Epithelial cell of proximal tubule (primary cell): ENCODE measurements at regions not wholly inside any gene's neighbourhood (a gene's known extent, or its start where the extent isn't known, plus 50 kb on each side); places are given as distances from the start of the nearest gene placed in this dataset.

Experiments used
- DNase-seq: peaks from one replicate; pipeline ENCODE4 v3.0.0-alpha.2; 2011; ENCODE audit warnings: low read depth
- H3K4me3 ChIP-seq: 2 replicates; pipeline ENCODE4 v1.5.1; 2011; ENCODE audit warnings: low read depth, mild to moderate bottlenecking, low read length
- TF ChIP-seq, protein P1 (sequence below): conservative IDR thresholded peaks from 2 replicates; pipeline ENCODE4 v1.5.1; 2012; ENCODE audit warnings: low read depth, mild to moderate bottlenecking, low read length

DNA sequence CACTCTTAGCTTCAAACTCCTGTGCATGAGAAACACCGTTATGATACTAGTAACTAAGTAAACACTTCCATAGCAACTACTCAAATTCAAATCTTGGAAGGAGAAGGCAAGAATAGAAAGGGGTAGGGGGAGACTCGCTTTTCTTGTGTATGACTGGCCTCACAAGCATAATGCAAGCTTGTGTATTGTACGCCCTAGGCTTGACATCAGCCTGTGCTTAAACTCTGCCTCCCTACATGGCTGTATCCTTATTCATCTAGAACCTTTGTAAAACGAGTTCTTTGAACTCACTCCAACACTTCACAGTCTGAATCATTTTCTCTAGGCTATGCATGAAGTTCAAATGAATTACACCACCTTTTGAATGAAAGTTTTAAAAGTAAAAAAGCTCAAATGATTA lies 1071.2 kb upstream of the ADGRL3 start:
- TF ChIP-seq, protein P1, sequence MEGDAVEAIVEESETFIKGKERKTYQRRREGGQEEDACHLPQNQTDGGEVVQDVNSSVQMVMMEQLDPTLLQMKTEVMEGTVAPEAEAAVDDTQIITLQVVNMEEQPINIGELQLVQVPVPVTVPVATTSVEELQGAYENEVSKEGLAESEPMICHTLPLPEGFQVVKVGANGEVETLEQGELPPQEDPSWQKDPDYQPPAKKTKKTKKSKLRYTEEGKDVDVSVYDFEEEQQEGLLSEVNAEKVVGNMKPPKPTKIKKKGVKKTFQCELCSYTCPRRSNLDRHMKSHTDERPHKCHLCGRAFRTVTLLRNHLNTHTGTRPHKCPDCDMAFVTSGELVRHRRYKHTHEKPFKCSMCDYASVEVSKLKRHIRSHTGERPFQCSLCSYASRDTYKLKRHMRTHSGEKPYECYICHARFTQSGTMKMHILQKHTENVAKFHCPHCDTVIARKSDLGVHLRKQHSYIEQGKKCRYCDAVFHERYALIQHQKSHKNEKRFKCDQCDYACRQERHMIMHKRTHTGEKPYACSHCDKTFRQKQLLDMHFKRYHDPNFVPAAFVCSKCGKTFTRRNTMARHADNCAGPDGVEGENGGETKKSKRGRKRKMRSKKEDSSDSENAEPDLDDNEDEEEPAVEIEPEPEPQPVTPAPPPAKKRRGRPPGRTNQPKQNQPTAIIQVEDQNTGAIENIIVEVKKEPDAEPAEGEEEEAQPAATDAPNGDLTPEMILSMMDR = no peak
- DNase-seq = no peak
- no peak overlapping the region for H3K4me3 ChIP-seq

DNA sequence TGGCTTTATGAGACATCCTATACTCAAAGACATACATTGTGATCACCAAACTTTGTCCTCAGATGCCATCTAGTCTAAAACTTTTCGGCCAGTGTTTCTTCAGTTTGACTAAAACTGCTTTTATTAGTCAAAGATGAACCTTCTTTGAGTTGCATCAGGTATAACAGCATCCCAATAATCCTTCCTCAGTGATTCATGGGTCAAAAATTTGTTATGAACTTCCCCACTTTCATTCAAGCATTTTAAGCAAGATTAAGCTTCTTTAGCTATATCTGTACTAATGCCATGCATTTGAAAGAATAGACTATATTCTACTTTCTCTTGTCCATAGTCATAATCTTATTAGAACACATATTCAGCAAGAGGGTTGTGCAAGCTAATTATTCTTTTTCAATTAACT lies 1070.4 kb upstream of the ADGRL3 start:
- no peak for DNase-seq
- TF ChIP-seq, protein P1 = no peak
- no peak overlapping the region for H3K4me3 ChIP-seq

DNA sequence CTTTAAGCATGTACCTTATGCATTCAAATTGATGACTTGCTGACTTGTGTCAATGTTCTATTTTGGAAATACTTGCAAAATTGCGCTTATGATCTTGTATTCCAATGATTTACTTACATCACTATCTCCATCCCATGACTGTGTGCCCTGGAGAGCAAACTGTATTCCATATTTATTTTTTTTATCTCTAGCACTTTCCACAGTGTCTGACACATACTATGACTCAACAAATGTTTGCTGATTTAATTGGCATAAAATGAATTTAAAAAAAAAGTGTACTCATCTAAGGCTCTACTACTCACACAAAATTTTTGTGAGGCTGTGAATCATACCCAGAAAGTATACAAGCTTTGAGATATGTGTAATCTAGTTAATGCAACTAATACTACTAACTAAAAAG lies 1066.8 kb upstream of the ADGRL3 start:
- TF ChIP-seq, protein P1 = no peak
- no peak for DNase-seq
- H3K4me3 ChIP-seq = no peak overlapping the region

DNA sequence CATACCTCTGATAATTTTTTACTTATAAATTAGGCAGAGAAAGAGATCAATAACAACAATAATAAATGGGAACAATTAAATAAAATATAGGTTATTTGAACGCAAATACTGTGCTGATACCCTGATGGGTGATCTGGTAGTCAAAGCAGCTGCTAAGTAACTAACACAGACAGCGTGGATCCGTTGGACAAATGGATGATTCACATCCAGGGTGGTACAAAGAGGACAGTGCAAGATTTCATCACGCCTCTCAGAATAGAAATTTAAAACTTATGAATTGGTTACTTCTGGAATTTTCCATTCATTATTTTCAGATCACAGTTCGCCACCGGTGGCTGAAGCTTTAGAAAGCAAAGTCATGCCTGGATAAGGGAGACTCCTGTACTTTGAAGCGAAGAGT lies 1066.0 kb upstream of the ADGRL3 start:
- DNase-seq = no peak

DNA sequence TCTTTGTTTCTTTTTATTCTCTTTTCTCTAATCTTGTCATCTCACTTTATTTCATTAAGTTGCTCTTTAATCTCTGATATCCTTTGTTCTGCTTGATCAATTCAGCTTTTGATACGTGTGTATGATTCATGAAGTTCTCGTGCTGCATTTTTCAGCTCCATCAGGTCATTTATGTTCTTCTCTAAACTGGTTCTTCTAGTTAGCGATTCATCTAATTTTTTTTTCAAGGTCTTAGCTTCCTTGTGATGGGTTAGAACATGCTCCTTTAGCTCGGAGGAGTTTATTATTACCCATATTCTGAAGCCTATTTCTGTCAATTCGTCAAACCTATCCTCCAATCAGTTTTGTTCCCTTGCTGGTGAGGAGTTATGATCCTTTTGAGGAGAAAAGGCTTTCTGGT lies 1045.0 kb upstream of the ADGRL3 start:
- DNase-seq = no peak
- TF ChIP-seq, protein P1 = no peak
- H3K4me3 ChIP-seq = no peak overlapping the region

More for the DNA sequence above, 1066.0 kb upstream of the ADGRL3 start:
- TF ChIP-seq, protein P1 = no peak
- no peak overlapping the region for H3K4me3 ChIP-seq

DNA sequence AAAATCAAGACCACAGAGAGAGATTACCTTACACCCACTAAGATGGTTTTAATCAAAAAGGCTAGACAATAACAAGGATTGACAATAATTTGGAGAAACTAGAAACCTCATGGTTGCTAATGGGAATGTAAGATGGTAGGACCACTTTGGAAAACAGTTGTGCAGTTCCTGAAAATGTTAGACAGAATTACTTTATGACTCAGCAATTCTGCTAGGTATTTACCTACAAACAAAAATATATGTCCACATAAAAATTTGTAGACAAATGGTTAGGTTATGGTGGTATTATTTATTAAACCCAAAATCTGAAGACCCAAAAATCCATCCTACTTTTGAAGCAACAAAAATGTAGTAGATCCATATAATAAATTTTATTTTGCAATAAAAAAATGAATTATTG lies 1027.0 kb upstream of the ADGRL3 start:
- no peak for DNase-seq
- TF ChIP-seq, protein P1 = no peak

DNA sequence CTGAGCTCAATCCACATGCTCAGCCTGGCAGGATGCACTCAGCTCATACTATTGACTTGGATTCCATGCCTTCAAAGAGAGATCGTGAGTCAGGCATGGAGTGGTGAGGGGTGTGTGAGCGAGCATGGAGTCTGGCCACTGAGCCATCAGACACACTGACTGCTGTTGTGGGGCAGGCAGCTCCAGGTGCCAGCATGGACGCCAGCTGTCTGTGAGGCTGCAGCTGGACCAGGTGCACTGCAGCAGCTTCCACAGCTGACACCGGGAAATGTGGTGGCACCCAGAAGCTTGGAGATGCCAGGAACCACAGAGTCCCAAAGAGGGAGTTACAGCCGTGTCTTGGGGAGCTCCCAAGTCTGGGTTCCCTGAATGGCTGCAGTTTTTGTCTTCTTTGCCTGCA lies 1026.4 kb upstream of the ADGRL3 start:
- DNase-seq = no peak
- H3K4me3 ChIP-seq = no peak overlapping the region
- TF ChIP-seq, protein P1 = no peak

More for the DNA sequence above, 1027.0 kb upstream of the ADGRL3 start:
- no peak overlapping the region for H3K4me3 ChIP-seq
